PC-3 (cell line): ENCODE measurements at regions not wholly inside any gene's neighbourhood (a gene's known extent, or its start where the extent isn't known, plus 50 kb on each side); places are given as distances from the start of the nearest gene placed in this dataset.

Source experiments
- ATAC-seq: fragments of 200-7000 bp; cut with Tn5 transposase; 2 replicates; pipeline ENCODE4 v1.9.1; 2020; ENCODE audit warnings: mild to moderate bottlenecking, moderate library complexity
- BruUV-seq: library from RNA; stranded (reverse); fragments of 400-500 nt; replicated peaks from 2 replicates; lab custom pipeline; 2021; lab: Mats Ljungman, UMichigan
- CTCF ChIA-PET: fragments of 300-600 bp; sonication (Branson Sonifier 250); formaldehyde crosslinking; loops from one replicate; lab custom pipeline; 2022; ENCODE audit warnings: antibody characterized with exemption; lab: Charles Lee
- POLR2A ChIA-PET: fragments of 300-600 bp; sonication (Branson Sonifier 250); formaldehyde crosslinking; loops from one replicate; lab custom pipeline; 2022; ENCODE audit warnings: antibody characterized with exemption; ENCODE audit not compliant: unreplicated experiment; lab: Charles Lee
- DNase-seq: peaks from one replicate; pipeline ENCODE4 v3.0.0-alpha.2; 2015
- H2AFZ ChIP-seq: fragments of 300-600 bp; sonication (generic); 2 replicates; pipeline ENCODE4 v1.6.0; 2016; ENCODE audit warnings: antibody characterized with exemption, low read length
- H3F3A ChIP-seq: fragments of 300-600 bp; sonication (generic); one replicate; pipeline ENCODE4 v1.6.0; 2017; ENCODE audit warnings: antibody characterized with exemption, low read length, control low read depth, mild to moderate bottlenecking; ENCODE audit not compliant: unreplicated experiment
- H3K27ac ChIP-seq: fragments of 300-600 bp; sonication (generic); 2 replicates; pipeline ENCODE4 v1.5.1; 2016; ENCODE audit warnings: mild to moderate bottlenecking, low read length
- H3K27me3 ChIP-seq: fragments of 300-600 bp; sonication (generic); 2 replicates; pipeline ENCODE4 v1.6.1; 2016; ENCODE audit warnings: low read length, mixed read lengths
- H3K36me3 ChIP-seq: fragments of 300-600 bp; sonication (generic); 2 replicates; pipeline ENCODE4 v1.6.1; 2016; ENCODE audit warnings: low read depth, mixed run types, low read length, mixed read lengths
- H3K4me1 ChIP-seq: fragments of 300-600 bp; sonication (generic); 2 replicates; pipeline ENCODE4 v1.5.1; 2016; ENCODE audit warnings: low read length; ENCODE audit not compliant: insufficient read depth
- H3K4me2 ChIP-seq: fragments of 300-600 bp; sonication (generic); 2 replicates; pipeline ENCODE4 v1.6.0; 2016; ENCODE audit warnings: low read length
- H3K4me3 ChIP-seq: fragments of 300-600 bp; sonication (generic); 2 replicates; pipeline ENCODE4 v1.5.1; 2016; ENCODE audit warnings: mild to moderate bottlenecking, low read length, mixed read lengths
- H3K79me2 ChIP-seq: fragments of 300-600 bp; sonication (generic); 2 replicates; pipeline ENCODE4 v1.6.1; 2017; ENCODE audit warnings: low read length, mixed read lengths
- H3K9ac ChIP-seq: fragments of 300-600 bp; sonication (generic); 2 replicates; pipeline ENCODE4 v1.6.0; 2016; ENCODE audit warnings: mild to moderate bottlenecking, low read length
- H3K9me2 ChIP-seq: fragments of 300-600 bp; sonication (generic); replicated peaks from 2 replicates; pipeline ENCODE4 v1.6.1; 2016; ENCODE audit warnings: mixed run types, low read length, mixed read lengths
- H3K9me3 ChIP-seq: fragments of 300-600 bp; sonication (generic); 2 replicates; pipeline ENCODE4 v1.6.1; 2016; ENCODE audit warnings: low read length, mixed read lengths
- H4K20me1 ChIP-seq: fragments of 300-600 bp; sonication (generic); 2 replicates; pipeline ENCODE4 v1.6.1; 2016; ENCODE audit warnings: low read length, mixed read lengths
- CTCF ChIP-seq: fragments of 300-600 bp; sonication (generic); conservative IDR thresholded peaks from 2 replicates; pipeline ENCODE4 v1.5.1; 2017; ENCODE audit warnings: antibody characterized with exemption, low read depth, mild to moderate bottlenecking, low read length
- EZH2 ChIP-seq: fragments of 300-600 bp; sonication (generic); IDR thresholded peaks from one replicate; pipeline ENCODE4 v1.6.1; 2017; ENCODE audit warnings: antibody characterized with exemption, mild to moderate bottlenecking, low read length; ENCODE audit not compliant: unreplicated experiment
- EZH2phosphoT487 ChIP-seq: fragments of 300-600 bp; sonication (generic); IDR thresholded peaks from 2 replicates; pipeline ENCODE4 v1.6.1; 2018; ENCODE audit warnings: mild to moderate bottlenecking, antibody characterized with exemption, low read length, borderline replicate concordance
- intact Hi-C: fragments of 100-400 bp; cut with micrococcal nuclease; formaldehyde crosslinking; loops from 2 replicates; pipeline ENCODE4 v1.9.0; 2023

DNA sequence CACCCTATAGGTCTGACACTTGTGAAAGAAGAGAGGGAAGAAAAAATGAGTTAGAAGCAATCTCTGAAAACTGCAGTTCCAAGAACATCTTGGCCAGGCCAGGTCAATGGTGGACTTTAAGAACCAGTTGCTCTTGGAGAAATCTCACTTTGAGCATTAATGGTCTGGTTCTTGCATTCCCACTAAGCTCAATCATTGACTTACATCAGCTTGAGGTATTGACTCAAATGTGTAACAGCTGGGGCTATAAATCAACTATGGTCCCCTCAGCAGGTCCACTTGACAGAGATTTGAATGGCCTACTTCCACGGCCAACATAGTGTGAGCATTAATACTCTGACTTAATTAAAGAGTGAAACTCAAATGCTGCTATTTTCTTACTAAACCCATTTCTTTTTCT lies 357.8 kb upstream of the RGMB start:
- H2AFZ ChIP-seq: no peak overlapping the region; the same call in 1 of the 2 replicates
- DNase-seq (no peak), ATAC-seq (no peak)
- H3F3A ChIP-seq: peaks cover 10% of the 10 kb centered on the region
- peak overlapping the region; percentile 50 for H3K9ac ChIP-seq
- peaks cover 33% of the 10 kb centered on the region for H3K4me1 ChIP-seq
- CTCF ChIA-PET: interaction anchor here (0.8 to 1.6 kb wide), 3 partner anchors 39 to 356 kb away, joined by 3 to 6 read pairs (median 4); no protein-coding TSS in a partner anchor
- peaks cover 3% of the 10 kb centered on the region; the same call in 1 of the 2 replicates for H3K9me2 ChIP-seq
- H3K4me2 ChIP-seq: peak overlapping the region; percentile 58
- no peaks in the 10 kb centered on the region for H3K27me3 ChIP-seq
- H3K36me3 ChIP-seq: no peaks in the 10 kb centered on the region
- no TSS peak for BruUV-seq
- peak overlapping the region; percentile 8; the same call in 1 of the 2 replicates for H3K4me3 ChIP-seq
- intact Hi-C loops: loop anchor here (2.0 kb wide), 1 partner anchor 39 kb away; no protein-coding TSS in a partner anchor
- H3K9me3 ChIP-seq: no peaks in the 10 kb centered on the region
- H3K79me2 ChIP-seq: no peaks in the 10 kb centered on the region
- POLR2A ChIA-PET: interaction anchor here (0.6 to 1.0 kb wide), 2 partner anchors 319 to 355 kb away, joined by 3 to 5 read pairs; no protein-coding TSS in a partner anchor
- H4K20me1 ChIP-seq: no peaks in the 10 kb centered on the region
- peak overlapping the region; percentile 92 for H3K27ac ChIP-seq
- no peak for TF ChIP-seq CTCF
- TF ChIP-seq EZH2: no peak
- TF ChIP-seq EZH2phosphoT487: no peak

DNA sequence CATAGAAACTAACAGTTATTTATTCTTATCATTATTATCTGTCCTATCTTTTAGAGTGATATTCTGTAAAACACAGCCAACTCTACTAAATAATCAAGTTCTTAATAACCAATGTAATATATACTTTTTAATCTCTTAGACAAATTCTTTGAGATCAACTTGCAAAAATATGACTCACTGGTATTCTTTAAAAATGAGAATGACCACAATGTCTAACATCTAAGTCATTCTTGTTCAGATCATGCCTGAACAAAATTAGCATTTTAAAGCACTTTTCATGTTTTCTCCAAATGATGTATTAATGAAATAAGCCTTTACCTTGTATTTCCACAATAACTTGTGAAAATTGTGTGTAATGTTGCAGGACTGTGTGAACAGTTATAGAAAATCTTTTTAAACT lies 356.9 kb upstream of the RGMB start:
- Histone ChIP-seq H3K27ac (peak overlapping the region; percentile 92), H3K4me3 (no peak overlapping the region), H3F3A (peaks cover 10% of the 10 kb centered on the region), H3K79me2 (no peaks in the 10 kb centered on the region), H3K4me2 (peak overlapping the region; percentile 58), H2AFZ (no peak overlapping the region), H4K20me1 (no peaks in the 10 kb centered on the region), H3K27me3 (no peaks in the 10 kb centered on the region), H3K4me1 (peaks cover 33% of the 10 kb centered on the region), H3K36me3 (no peaks in the 10 kb centered on the region), H3K9me3 (no peaks in the 10 kb centered on the region), H3K9ac (no peak overlapping the region), H3K9me2 (peaks cover 3% of the 10 kb centered on the region; the same call in 1 of the 2 replicates)
- ChIA-PET POLR2A (no interaction called here), CTCF (no interaction called here)
- ATAC-seq (no peak), DNase-seq (peak; percentile 51)
- BruUV-seq: no TSS peak
- intact Hi-C loops: no loop called here
- TF ChIP-seq EZH2phosphoT487 (no peak), CTCF (no peak), EZH2 (no peak)

- H3K4me1 ChIP-seq: peaks cover 31% of the 10 kb centered on the region
- peaks cover 3% of the 10 kb centered on the region; the same call in 1 of the 2 replicates for H3K9me2 ChIP-seq
- H3K4me3 ChIP-seq: no peak overlapping the region
- TF ChIP-seq EZH2phosphoT487: no peak
- TF ChIP-seq EZH2: no peak
- TF ChIP-seq CTCF: no peak
- no peak overlapping the region for H3K27ac ChIP-seq
- H3K79me2 ChIP-seq: no peaks in the 10 kb centered on the region
- no peak overlapping the region for H3K9ac ChIP-seq
- H3F3A ChIP-seq: peaks cover 10% of the 10 kb centered on the region
- no peaks in the 10 kb centered on the region for H3K36me3 ChIP-seq
- no peak for ATAC-seq
- no peaks in the 10 kb centered on the region for H4K20me1 ChIP-seq
- POLR2A ChIA-PET: no interaction called here
- CTCF ChIA-PET: no interaction called here
- DNase-seq: no peak
- H3K27me3 ChIP-seq: no peaks in the 10 kb centered on the region
- no peak overlapping the region for H3K4me2 ChIP-seq
- no TSS peak for BruUV-seq
- H3K9me3 ChIP-seq: no peaks in the 10 kb centered on the region
- intact Hi-C loops: no loop called here
- H2AFZ ChIP-seq: no peak overlapping the region
Observed at GRCh38 chr5:98419825-98420224, 353.6 kb upstream of the RGMB start.
